ENCODE measurements at regions not wholly inside any gene's neighbourhood (a gene's known extent, or its start where the extent isn't known, plus 50 kb on each side); places are given as distances from the start of the nearest gene placed in this dataset.
"Not testable (repeated sequence)": the region's sequence is repeated elsewhere in the genome, so short reads cannot be mapped to it uniquely, and the experiment has no call there.

DNA sequence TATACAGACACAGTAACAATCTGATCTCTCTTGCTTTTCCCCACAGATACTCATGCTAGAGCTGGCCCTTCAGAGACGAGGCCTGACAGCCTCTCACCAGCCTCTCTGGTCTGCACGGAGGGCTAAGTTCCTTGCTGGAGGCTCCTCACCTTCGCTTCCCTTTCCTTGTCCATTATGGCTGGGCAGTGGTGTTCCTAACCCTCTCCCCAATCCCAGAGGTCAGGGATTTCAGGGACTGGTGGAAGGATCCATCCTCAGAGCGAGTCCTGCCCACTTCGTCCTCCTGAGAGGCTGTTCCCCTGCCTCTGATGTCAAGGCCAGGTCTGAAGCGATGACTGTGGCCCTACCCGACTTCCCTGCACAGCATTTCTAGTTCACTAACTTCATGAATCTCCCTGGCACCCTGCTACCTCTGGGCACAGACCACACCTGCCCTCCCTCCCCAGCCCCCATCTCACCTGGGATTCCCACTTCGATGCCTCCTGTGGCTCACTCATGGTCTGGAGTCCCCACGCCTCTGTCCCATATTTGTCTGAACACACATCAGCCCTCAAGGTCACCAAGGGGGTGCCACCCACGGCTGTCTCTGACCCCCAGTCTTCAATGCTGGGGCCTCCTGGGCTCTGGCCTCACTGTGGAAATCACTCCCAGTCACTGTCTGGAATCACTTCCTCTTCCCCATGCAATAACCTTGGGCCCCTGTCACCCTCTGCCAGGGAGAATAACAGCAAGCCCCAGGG is 124.9 kb upstream of the PRR20G start:
- DNase-seq: no peak

DNA sequence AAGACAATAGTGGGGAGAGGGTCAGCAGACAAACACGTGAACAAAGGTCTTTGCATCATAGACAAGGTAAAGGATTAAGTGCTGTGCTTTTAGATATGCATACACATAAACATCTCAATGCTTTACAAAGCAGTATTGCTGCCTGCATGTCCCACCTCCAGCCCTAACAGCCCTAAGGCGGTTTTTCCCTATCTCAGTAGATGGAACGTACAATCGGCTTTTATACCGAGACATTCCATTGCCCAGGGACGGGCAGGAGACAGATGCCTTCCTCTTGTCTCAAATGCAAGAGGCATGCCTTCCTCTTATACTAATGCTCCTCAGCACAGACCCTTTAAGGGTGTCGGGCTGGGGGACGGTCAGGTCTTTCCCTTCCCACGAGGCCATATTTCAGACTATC is 124.0 kb upstream of the PRR20G start:
- DNase-seq: not testable (repeated sequence)

- no peak for DNase-seq
Measured at GRCh38 chr3:127411083-127411727, 123.4 kb upstream of the PRR20G start.

- DNase-seq: no peak
Measured at GRCh38 chr3:127410678-127411077, 122.8 kb upstream of the PRR20G start.

GRCh38 chr3:127410137-127410488 is 122.3 kb upstream of the PRR20G start:
- no peak for DNase-seq

DNA sequence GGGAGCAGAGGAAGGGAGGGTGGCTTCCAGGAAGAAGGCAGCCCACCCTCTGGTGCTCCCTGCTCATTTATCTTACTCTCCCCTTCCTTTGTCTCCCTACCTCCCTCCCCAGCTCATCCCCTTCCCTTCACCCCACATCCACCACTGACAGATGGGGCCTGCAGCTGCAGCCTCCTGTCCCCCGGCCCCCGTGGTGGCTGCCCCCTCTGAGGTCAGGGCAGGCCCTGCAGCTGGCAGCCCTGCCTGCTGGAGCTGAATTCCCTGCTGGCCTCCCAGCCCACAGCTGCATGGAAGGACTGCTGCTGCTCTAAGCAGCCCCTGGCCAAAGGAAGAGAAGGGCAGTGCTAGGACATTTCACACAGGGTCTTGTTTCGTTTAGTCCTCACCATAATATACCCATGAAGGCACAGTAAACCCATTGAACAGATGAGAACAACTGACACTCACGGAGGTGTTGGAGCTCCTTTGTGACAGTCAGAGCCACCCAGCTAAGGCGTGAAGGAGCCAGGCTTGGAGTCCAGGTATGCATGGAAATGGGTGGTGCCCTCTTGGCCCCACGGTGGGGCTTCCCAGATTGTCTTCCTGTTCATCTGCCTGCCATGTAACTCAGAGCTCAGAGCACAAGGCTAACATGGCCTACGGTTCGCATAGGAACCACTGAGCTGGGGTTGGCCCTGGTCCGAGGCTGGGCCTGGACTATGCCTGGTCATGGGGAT is 121.7 kb upstream of the PRR20G start:
- no peak for DNase-seq

DNA sequence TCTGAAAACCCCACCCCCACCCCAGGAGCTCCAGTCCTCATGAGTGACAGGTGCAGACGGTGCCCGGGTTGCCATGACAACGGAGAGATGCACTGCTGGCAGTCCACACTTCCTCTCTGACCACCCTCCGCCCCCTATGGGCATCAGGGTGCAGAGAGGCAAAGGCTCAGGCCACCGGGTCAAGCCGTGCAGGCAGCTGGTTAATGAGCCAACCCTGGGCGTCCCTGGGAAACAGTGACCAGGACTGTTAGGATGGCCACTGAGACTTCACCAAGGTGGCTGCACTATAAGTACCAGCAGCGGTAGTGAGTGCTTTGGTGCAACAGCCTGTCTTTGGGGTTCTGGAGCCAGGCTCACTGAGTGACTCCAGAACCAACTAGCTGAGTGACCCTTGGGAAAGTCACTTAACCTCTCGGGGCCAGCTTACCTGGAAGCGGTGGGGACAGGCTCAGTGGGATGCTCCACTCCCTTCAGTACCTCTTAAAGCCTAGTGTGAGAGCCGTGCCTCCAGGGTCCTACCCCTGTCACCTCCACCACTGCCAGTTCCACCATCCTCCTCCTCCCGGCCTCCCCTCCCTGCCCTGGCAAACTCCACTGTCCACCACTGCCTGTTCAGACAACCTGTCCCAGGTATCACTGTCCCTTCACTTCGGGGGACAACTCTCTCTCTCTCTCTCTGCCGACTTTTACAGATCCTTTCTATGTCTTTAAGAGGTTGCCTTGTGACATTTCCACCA is 121.0 kb upstream of the PRR20G start:
- no peak for DNase-seq

DNA sequence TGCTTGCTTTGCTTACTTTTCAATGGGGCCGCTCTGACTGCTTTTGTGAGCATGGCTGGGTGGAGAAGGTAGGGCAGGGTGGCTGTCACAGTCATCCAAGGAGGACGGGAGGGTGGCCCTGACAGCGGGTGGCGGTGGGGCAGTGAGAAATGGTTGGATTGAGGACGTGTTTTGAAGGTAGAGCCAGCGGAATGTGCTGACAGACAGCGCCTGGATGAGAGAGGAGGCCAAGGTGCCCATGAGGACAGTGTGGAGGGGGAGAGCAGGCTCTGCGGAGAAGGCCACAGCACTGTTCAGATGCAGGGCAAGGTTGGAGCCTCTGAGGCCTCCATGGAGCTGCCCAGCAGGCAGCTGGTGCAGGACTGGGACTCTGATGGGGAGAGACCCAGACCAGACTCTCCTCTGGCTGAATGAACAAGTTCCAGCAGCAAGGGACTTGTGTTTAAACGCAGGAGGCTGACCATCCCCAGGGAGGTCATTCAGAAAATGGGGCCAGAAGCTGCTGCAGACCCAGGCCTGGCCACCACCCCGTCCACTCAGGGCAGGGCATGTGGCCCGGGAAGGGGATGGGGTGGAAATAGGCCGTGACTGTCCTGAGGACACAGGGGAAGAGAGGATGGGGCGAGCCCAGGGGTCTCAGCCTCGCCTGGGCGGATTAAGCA is 120.3 kb upstream of the PRR20G start:
- no peak for DNase-seq

DNA sequence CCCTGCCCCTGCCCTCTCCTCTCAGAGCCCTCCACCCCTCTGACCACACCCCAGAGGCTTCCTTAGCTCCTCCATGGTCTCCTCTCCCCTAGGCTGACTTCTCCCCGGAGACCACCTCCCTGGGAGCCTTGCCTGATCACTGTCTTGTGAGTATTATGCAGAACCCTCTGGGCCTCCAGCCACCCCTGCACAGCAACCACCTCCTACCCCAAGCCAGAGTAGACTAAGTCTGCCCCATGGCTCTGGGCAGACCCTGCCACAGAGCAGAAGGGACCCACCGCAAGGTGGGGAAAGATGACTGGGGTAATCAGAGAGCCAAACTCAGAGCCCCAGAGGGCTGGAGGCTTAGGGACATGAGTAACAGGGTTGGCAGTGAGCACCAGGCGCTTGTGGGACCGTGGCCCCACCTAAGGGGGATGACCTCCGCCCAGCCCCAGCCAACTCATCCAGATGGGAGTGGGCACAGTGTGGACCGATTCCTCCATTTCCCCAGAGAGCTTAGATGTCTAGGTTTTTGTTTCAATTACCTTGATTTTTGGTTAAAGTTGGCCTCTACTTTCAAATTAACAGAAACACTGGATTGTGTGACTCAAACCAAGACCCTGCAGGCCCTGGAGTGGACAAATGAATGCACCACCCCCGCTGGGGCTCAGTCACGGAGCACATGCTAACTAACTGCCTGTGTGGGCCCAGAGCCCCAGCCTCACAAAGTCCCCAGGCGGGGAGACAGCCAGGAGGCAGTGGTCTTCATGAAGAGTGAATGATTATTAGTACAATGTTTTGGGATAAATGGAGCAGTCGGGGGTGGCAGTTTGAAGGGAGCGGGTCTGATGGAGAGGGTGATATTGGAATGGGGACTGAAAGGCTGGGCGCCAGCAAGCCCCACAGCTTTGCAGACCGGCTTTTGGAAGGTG is 119.4 kb upstream of the PRR20G start:
- DNase-seq: no peak

DNA sequence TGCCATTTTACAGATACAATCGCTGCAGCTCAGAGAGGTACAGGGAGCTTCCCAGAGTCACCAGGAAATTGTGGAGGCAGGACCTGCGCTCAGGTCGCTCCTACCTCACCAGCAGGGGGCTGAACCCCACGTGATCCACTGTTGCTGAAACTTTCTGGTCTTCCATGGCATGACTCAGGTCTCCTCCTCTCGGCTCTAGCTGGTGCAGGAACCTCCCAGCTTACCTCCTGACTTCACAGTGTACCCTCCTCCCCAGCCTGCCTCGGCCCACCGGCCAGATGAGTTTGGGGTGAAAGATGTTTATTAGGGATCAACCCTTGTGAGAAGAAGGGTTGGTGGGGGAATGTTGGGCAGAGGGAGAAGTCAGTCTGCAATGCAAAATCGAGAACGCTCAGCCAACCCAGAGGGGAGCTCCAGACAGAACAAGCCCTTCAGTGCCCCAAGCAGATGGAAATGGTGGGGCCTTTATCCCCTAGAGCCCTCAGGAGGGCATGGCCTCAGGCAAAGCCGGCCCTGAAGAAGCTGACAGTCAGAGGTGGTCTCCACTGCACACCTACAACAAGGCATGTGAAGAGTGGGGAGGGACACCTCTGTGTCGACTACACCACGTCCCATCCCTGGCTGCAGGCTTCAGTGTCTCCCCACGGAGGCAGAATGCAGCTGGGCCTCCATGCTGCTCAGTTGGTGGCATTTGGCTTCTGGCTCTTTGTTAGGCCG is 118.6 kb upstream of the PRR20G start:
- no peak for DNase-seq

- no peak for DNase-seq
Measured at GRCh38 chr3:127405791-127406190, 117.9 kb upstream of the PRR20G start.

GRCh38 chr3:127405010-127405598 is 117.3 kb upstream of the PRR20G start:
- no peak for DNase-seq

DNA sequence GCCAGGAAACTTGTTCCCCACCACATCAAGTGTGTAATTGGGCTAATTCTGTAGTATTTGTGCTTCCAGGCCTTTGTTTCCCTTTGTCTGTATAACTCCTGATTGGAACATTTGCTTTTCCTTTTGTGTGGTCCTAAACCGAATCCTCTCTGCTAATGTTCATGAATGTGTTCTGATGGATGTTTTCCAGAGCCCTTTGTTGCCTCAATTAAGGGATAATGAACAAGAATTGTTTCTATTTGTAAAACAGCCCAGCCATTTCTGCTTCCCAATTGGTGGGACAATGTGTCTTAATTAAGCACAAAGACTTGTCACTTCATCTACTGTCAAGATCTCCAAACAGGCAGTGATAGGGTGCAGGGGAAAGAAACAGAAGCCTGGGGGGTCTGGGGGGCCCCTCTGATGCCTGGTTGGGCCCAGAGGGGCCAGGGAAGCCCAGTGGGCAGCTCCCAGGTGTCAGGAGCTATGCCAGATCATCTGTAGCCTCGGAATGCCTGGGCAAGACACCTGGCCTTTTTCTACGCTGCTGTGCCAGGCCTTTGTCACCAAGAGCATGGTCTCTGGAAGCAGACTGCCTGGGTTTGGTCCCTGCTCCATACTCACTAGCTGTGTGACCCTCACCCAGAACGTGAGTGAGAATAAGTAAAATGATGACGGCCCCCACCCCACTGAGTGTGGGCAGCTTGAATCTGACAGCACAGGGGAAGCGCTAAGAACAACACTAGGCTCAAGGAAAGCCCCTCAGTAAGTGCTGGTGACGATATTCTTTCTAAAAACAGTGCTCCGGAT is 116.6 kb upstream of the PRR20G start:
- DNase-seq: no peak

- no peak for DNase-seq
Measured at GRCh38 chr3:127403795-127404194, 115.9 kb upstream of the PRR20G start.

GRCh38 chr3:127399154-127399553 is 111.3 kb upstream of the PRR20G start:
- no peak for DNase-seq

DNA sequence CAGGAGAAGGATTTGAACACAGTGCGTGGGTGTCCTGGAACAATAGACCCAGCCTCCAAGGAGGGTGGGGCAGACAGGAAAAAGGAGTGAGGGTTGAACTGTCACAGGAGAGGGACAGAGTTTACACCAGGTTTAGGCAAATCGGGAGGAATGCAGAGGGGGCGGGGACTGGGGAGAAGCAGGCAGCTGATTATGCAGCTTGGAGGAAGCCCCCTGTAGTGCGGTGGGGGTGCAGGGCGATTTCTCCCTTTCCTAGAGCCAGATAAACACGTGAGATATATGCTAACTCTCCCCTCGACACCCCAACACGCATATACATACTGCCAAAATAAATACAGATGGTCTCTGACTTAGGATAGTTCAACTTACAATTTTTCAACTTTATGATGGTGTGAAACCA is 108.6 kb upstream of the PRR20G start:
- DNase-seq: no peak

GRCh38 chr3:127395663-127396355 is 108.0 kb upstream of the PRR20G start:
- no peak for DNase-seq

DNA sequence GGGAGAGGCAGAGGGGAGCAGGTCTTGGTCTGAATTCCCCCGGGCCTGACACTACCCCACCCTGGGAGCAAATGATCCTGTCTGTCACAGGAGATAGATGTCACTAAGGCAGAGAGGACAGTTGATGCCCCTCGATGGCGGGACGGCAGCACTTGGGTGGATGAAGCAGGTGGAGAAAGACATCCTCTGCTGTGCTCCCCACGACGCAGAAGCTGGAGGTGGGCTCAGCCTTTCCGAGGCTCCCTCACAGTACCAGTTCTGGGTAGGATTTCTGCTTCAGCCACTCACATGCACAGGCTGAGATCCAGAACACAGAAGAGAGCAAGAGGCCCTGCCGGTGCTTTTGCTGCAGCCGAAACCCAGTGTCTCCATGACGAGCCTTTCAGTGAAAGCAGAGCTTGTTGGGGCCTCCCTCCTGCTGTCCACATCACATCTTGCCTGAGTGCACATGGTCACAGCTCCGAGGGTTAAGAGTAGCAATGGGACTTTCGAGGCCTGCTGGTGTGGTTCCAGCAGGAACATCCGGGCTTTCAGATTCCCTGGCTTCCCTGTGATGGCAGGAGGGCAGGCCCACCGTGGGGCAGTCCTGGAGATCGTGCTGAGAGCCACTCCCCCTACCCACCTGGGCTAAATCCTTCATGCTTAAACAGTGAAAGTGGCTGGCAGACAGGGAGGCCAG is 107.3 kb upstream of the PRR20G start:
- no peak for DNase-seq

- DNase-seq: no peak
Measured at GRCh38 chr3:127394031-127394430, 106.2 kb upstream of the PRR20G start.
